ENCODE measurements at regions not wholly inside any gene's neighbourhood (a gene's known extent, or its start where the extent isn't known, plus 50 kb on each side); places are given as distances from the start of the nearest gene placed in this dataset.

- TF ChIP-seq CTCF (conservative IDR thresholded peaks at IDR 0.05; ENCODE audit: low read depth, low read length) = no peak
- no peak for TF ChIP-seq EZH2 (IDR thresholded peaks at IDR 0.05; ENCODE audit: borderline replicate concordance, low read depth, low read length, poor library complexity, severe bottlenecking)
These were observed 206.7 kb upstream of the CPNE8 start for GRCh38 chr12:39112064-39112463.
